Common myeloid progenitor, CD34-positive (primary cell): ENCODE measurements at regions not wholly inside any gene's neighbourhood (a gene's known extent, or its start where the extent isn't known, plus 50 kb on each side); places are given as distances from the start of the nearest gene placed in this dataset.

Source experiments
- CTCF ChIA-PET: fragments of 350-600 bp; sonication (Branson Sonifier 250); formaldehyde crosslinking; loops from one replicate; lab custom pipeline; 2021; ENCODE audit warnings: antibody characterized with exemption; lab: Charles Lee
- POLR2A ChIA-PET: fragments of 350-600 bp; sonication (Branson Sonifier 250); formaldehyde crosslinking; loops from one replicate; lab custom pipeline; 2021; ENCODE audit warnings: antibody characterized with exemption; lab: Charles Lee
- DNase-seq, 3 donors: peaks; one replicate each; pipeline versions ENCODE4 v3.0.0 to v3.0.0-alpha.2; 2013
- H3K27ac ChIP-seq, 2 experiments: 1 replicate in 1 of 2; 2 replicates in 1 of 2; pipeline ENCODE4 v1.7.0; 2013; ENCODE audit warnings: inconsistent platforms in 2 of 2, low read length in 2 of 2, mild to moderate bottlenecking in 2 of 2, low read depth in 1 of 2, moderate library complexity in 1 of 2; ENCODE audit not compliant: severe bottlenecking in 2 of 2, insufficient read depth in 1 of 2, poor library complexity in 1 of 2
- H3K27me3 ChIP-seq, 5 experiments: replicated peaks in 2 of 5; 1 replicate in 3 of 5; 2 replicates in 2 of 5; pipeline versions ENCODE4 v1.6.1 to v1.7.0; 2013; ENCODE audit warnings: low read length in 4 of 5, mild to moderate bottlenecking in 2 of 5, moderate library complexity in 2 of 5, inconsistent platforms in 1 of 5; ENCODE audit not compliant: insufficient read depth in 5 of 5, control insufficient read depth in 4 of 5
- H3K36me3 ChIP-seq, 4 experiments: 1 replicate in 2 of 4; 2 replicates in 2 of 4; pipeline versions ENCODE4 v1.6.1 to v1.7.0; 2013; ENCODE audit warnings: low read length in 3 of 4, control low read depth in 1 of 4, mild to moderate bottlenecking in 1 of 4; ENCODE audit not compliant: control insufficient read depth in 4 of 4, insufficient read depth in 4 of 4
- H3K4me1 ChIP-seq, 4 experiments: 1 replicate in 3 of 4; 2 replicates in 1 of 4; pipeline versions ENCODE4 v1.6.1 to v1.7.1; 2013; ENCODE audit warnings: low read length in 3 of 4, mild to moderate bottlenecking in 3 of 4, control low read depth in 1 of 4, inconsistent platforms in 1 of 4, moderate library complexity in 1 of 4; ENCODE audit not compliant: control insufficient read depth in 4 of 4, insufficient read depth in 4 of 4; ENCODE audit errors: control extremely low read depth in 1 of 4
- H3K4me3 ChIP-seq, 7 experiments: 1 replicate in 4 of 7; 2 replicates in 3 of 7; pipeline versions ENCODE4 v1.5.1 to v1.7.0; 2013; ENCODE audit warnings: mild to moderate bottlenecking in 7 of 7, low read length in 6 of 7, moderate library complexity in 6 of 7, inconsistent platforms in 2 of 7, low read depth in 2 of 7, control low read depth in 1 of 7; ENCODE audit not compliant: insufficient read depth in 4 of 7, control insufficient read depth in 1 of 7; ENCODE audit errors: extremely low read depth in 1 of 7
- H3K9me3 ChIP-seq, 5 experiments: 1 replicate in 4 of 5; 2 replicates in 1 of 5; pipeline versions ENCODE4 v1.6.1 to v1.7.1; 2013; ENCODE audit warnings: low read length in 4 of 5, mild to moderate bottlenecking in 2 of 5, inconsistent platforms in 1 of 5, low read depth in 1 of 5, moderate library complexity in 1 of 5; ENCODE audit not compliant: control insufficient read depth in 4 of 5, insufficient read depth in 2 of 5; ENCODE audit errors: control extremely low read depth in 1 of 5
- WGBS: methylation state at CpG from one replicate; pipeline ENCODE4 v1.1.5; 2013; ENCODE audit not compliant: insufficient coverage; 5-methylcytosine and 5-hydroxymethylcytosine counted together

DNA sequence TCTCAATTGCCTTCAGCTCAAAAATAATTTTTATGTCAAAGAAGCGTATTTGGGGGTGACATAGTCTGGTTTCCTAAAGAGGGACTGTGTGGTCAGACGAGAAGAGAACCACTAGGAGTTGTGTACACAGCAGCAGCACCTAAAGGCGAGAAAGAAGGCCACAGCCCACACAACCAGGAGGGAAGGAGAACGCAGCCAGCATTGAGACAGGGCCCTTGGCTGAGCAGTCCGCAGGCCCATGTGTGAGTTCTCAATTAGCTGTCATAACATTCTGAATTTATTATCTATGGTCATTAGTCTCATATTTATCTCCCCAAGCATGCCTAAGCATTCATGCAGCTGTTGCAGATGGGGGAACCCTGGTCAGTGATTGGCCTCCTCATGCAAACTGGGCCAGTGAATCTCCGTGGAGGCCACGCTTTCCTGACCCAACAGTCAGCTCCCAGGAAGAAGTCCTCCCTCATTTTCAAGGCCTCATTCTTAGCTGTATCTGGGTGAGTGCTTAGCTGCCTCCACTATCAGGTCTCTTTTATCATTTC, 81.2 kb upstream of the ATF7IP start:
- Histone ChIP-seq H3K27ac (no peak overlapping the region), H3K27me3 (no peaks in the 10 kb centered on the region), H3K9me3 (peaks cover 0 to 15% (median 9%) of the 10 kb centered on the region in 5 experiments), H3K36me3 (no peaks in the 10 kb centered on the region), H3K4me3 (no peak overlapping the region), H3K4me1 (no peaks in the 10 kb centered on the region)
- DNase-seq = no peak
- 100% methylated on average over 5 of the region's 7 CpGs for WGBS
- ChIA-PET CTCF (no interaction called here), POLR2A (no interaction called here)

DNA sequence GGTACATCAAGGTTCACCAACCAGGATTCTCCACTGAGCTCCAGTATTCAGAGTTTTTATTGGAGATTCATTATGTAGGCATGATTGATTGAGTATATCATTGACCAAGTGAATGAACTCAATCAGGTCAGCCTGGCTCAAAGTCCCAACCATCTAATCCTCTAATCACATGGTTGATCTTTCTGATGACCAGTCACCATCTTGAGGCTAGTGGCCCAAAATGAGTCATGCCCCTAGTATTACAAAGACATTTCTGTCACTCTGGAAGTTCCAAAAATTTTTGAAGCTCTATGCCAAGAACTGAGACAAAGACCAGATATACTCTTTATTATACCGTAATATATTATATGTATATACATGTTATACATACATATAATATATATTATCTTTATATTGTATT, 75.9 kb upstream of the ATF7IP start:
- ChIA-PET CTCF (interaction anchor here (0.7 to 0.9 kb wide), 2 partner anchors 22 to 52 kb away, joined by 3 read pairs; no protein-coding TSS in a partner anchor), POLR2A (no interaction called here)
- WGBS = no CpG with 5 or more reads among the region's 1 CpG

DNA sequence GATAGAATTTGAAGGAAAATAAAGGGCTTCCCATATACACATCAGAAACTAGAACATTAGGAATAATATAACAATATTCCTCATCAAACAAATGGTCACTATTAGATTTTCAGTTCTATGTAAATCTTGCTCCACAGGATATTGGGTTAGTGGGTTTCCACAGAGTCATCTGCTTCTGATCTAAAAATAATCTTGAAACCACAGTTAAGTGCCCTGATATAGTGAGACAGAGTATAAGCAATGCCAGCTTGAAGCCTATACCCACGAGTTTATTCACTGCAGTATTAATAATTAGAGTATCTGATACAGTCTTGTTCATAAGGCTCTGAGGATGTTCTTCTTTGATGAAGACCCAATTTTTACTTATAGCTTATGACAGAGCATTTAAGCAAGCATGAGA, 74.5 kb upstream of the ATF7IP start:
- CTCF ChIA-PET = interaction anchor here (1.2 kb wide), 1 partner anchor 18 kb away, joined by 3 read pairs; no protein-coding TSS in a partner anchor
- Histone ChIP-seq H3K27ac (no peak overlapping the region), H3K4me1 (peaks cover 0 to 6% (median 0%) of the 10 kb centered on the region in 4 experiments), H3K27me3 (no peaks in the 10 kb centered on the region), H3K36me3 (no peaks in the 10 kb centered on the region), H3K9me3 (peaks cover 0 to 21% (median 9%) of the 10 kb centered on the region in 5 experiments), H3K4me3 (no peak overlapping the region)
- no CpG with 5 or more reads among the region's 1 CpG for WGBS
- POLR2A ChIA-PET = no interaction called here
- no peak for DNase-seq

More for the DNA sequence above, 75.9 kb upstream of the ATF7IP start:
- no peak for DNase-seq
- no peak overlapping the region for H3K27ac ChIP-seq
- no peaks in the 10 kb centered on the region for H3K36me3 ChIP-seq
- no peak overlapping the region for H3K4me3 ChIP-seq
- peaks cover 0 to 16% (median 9%) of the 10 kb centered on the region in 5 experiments for H3K9me3 ChIP-seq
- H3K27me3 ChIP-seq = no peaks in the 10 kb centered on the region
- peaks cover 0 to 6% (median 0%) of the 10 kb centered on the region in 4 experiments for H3K4me1 ChIP-seq

DNA sequence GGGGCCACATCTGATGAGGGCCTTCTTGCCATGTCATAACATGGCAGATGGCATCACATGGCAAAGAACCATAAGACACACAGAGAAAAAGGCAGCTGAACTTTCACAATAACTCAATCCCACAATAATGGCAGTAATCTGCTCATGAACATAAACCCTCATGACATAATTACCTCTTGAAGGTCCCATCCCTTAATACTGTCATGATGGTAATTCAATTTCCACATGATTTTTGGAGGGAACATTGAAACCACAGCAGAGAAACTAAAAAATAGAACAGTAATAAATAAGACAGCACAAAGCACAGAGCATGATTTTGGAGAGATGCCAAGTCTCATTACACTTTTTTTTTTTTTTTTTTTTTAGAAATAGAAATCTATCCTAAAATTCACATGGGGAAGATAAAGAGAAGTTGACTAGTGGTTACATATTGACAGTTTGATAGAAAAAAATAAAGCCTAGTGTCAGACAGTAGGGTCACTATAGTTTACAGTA, 61.8 kb upstream of the ATF7IP start:
- Histone ChIP-seq H3K27ac (no peak overlapping the region), H3K9me3 (peaks cover 0 to 15% (median 0%) of the 10 kb centered on the region in 5 experiments), H3K36me3 (no peaks in the 10 kb centered on the region), H3K4me1 (peaks cover 0 to 4% (median 0%) of the 10 kb centered on the region in 4 experiments), H3K4me3 (no peak overlapping the region), H3K27me3 (no peaks in the 10 kb centered on the region)
- ChIA-PET POLR2A (no interaction called here), CTCF (no interaction called here)
- DNase-seq = peak; percentile 12 to 72 (median 67)

DNA sequence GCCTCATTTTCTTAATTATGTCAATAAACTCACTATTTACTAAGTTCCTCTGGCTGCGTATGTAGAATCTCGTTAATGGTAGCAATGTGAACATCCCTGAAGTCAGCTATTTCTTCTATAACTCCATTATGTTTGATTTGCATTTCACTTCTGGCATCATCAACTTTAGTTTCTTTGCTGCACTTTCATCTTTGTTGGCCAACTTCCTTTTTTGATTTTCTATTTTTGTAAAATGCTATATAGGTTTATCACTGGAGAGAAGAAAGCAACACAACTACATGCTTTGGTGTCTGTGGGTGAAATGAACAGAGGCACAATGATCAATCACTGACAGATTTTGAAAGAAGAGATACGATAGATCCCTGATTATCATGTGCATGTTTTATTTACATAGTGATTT, 58.5 kb upstream of the ATF7IP start:
- Histone ChIP-seq H3K4me3 (no peak overlapping the region), H3K36me3 (no peaks in the 10 kb centered on the region), H3K4me1 (peaks cover 0 to 4% (median 0%) of the 10 kb centered on the region in 4 experiments), H3K9me3 (no peaks in the 10 kb centered on the region), H3K27me3 (no peaks in the 10 kb centered on the region), H3K27ac (no peak overlapping the region)
- DNase-seq = no peak
- ChIA-PET CTCF (no interaction called here), POLR2A (no interaction called here)
- WGBS = 94% methylated on average over 2 of the region's 3 CpGs

DNA sequence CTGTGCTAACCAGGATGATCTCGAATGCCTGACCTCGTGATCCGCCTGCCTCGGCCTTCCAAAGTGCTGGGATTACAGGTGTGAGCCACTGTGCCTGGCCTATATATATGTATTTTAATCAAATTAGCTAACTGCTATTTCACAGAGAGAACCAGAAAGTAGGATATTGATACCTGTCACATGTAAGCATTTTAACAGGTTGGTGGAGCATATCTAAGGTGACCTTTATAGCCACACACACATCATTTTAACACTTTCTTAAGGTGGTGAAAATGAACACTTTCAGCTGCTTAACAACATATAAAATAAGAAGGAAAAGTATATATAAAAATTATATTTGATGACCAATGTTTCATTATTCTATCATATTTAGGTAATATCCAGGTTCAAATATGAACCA, 57.0 kb upstream of the ATF7IP start:
- Histone ChIP-seq H3K27ac (no peak overlapping the region), H3K4me1 (peaks cover 0 to 3% (median 0%) of the 10 kb centered on the region in 4 experiments), H3K9me3 (no peaks in the 10 kb centered on the region), H3K27me3 (no peaks in the 10 kb centered on the region), H3K36me3 (no peaks in the 10 kb centered on the region), H3K4me3 (no peak overlapping the region)
- 100% methylated on average over 2 of the region's 4 CpGs for WGBS
- CTCF ChIA-PET = interaction anchor here (0.7 kb wide), 1 partner anchor 11 kb away, joined by 4 read pairs; no protein-coding TSS in a partner anchor
- DNase-seq = no peak
- POLR2A ChIA-PET = no interaction called here

DNA sequence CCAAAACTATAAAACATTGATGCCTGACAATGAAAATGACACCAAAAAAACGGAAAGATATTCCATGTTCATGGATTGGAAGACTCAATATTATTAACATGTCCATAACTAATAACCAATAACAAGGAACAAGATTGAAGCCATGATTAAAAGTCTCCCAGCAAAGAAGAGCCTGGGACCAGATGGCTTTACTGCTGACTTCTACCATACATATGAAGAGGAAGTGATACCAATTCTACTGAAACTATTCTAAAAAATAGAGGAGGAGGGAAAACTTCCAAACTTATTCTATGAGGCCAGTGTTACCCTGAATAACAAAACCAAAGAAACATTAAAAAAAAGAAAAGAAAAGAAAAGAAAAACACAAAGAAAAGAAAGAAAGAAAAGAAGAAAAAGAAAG, 54.6 kb upstream of the ATF7IP start:
- Histone ChIP-seq H3K27me3 (no peaks in the 10 kb centered on the region), H3K27ac (no peak overlapping the region), H3K36me3 (no peaks in the 10 kb centered on the region), H3K4me1 (no peaks in the 10 kb centered on the region), H3K4me3 (no peak overlapping the region), H3K9me3 (no peaks in the 10 kb centered on the region)
- POLR2A ChIA-PET = no interaction called here
- DNase-seq = no peak
- no CpG with 5 or more reads among the region's 1 CpG for WGBS
- CTCF ChIA-PET = no interaction called here
